Fibroblast of pulmonary artery (primary cell): ENCODE measurements at regions not wholly inside any gene's neighbourhood (a gene's known extent, or its start where the extent isn't known, plus 50 kb on each side); places are given as distances from the start of the nearest gene placed in this dataset.

ENCODE experiments used
- DNase-seq: peaks from one replicate; pipeline ENCODE4 v3.0.0-alpha.2; 2010; ENCODE audit warnings: low read depth
- H3K4me3 ChIP-seq: replicated peaks from 2 replicates; pipeline ENCODE4 v1.5.1; 2011; ENCODE audit warnings: low read depth, mild to moderate bottlenecking, control low read depth, low read length, moderate library complexity
- TF ChIP-seq, protein P1 (sequence below): IDR thresholded peaks from 2 replicates; pipeline ENCODE4 v1.5.1; 2011; ENCODE audit warnings: mild to moderate bottlenecking, control low read depth, low read length, inconsistent platforms; ENCODE audit errors: missing control alignments

DNA sequence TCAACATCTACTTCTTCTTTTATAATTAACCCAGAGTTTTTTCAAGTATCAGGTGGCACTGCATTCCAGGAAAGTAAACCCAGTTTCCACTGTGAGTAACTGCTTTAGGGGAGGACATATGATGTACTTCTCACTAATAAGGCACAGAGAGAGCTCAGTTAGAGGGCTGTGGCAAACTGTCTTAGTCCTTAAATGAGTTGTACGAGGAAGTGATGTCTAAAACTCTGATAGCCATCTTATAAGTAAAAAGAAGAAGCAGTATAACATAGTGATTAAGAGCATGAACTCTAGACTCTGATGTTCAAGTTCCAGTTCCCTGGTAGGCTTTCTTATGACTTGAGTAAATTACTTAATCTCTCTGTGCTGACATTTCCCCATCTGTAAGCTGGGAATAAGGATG is 58.7 kb upstream of the PTGS2 start:
- DNase-seq, result no peak
- TF ChIP-seq, protein P1, sequence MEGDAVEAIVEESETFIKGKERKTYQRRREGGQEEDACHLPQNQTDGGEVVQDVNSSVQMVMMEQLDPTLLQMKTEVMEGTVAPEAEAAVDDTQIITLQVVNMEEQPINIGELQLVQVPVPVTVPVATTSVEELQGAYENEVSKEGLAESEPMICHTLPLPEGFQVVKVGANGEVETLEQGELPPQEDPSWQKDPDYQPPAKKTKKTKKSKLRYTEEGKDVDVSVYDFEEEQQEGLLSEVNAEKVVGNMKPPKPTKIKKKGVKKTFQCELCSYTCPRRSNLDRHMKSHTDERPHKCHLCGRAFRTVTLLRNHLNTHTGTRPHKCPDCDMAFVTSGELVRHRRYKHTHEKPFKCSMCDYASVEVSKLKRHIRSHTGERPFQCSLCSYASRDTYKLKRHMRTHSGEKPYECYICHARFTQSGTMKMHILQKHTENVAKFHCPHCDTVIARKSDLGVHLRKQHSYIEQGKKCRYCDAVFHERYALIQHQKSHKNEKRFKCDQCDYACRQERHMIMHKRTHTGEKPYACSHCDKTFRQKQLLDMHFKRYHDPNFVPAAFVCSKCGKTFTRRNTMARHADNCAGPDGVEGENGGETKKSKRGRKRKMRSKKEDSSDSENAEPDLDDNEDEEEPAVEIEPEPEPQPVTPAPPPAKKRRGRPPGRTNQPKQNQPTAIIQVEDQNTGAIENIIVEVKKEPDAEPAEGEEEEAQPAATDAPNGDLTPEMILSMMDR, result no peak
- H3K4me3 ChIP-seq, result no peak overlapping the region

DNA sequence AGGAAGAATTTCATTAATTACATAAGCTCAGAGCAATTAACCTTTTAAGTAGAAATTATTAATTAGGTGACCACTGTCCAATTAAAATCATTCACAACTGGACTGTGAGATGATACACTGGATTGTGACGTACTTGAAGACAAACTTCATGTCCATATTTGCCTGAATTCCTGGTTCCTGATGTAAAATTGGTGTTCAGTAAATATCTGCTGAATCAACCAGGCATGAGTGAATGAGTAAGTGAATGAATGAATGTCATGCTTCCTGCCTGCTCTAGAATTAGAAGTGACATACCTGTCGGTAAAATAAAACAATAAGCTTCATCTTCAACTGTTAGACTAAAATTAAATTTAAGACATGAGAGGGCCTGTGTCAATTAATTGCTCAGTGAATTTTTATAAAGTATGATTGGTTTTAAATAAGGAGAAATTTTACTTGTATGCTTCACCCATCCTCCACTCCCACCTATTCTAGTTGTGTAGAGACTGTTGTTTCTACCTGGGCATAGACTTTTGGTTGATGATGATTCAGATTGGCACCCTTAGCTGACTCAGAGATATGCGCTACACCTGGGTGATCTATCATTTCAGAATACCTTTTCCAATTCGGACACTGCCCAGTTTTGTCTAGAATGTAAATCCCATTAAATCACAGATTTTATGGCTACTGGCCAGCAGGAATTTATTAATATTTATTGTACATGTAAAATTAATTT is 56.9 kb upstream of the PTGS2 start:
- H3K4me3 ChIP-seq, result no peak overlapping the region
- TF ChIP-seq, protein P1, result no peak
- no peak for DNase-seq

DNA sequence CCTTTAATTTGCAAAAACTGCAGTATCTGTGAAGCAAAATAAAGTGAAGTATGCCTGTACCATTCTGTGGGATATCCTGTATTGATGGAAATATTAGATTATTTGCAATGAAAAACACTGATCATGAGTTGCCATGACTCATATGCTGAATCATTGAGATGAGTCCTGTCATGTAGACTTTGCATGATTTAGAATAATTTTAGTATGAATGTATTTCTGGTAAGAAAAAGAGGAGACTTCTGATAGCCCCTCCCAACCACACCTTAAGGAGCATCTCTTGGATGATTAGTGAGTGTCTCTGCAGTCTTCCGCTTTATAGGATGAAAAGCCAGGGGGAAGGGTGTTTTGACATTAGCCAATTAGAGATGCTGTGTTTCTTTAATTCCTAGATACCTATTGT is 55.2 kb upstream of the PTGS2 start:
- no peak for DNase-seq
- TF ChIP-seq, protein P1, result no peak
- no peak overlapping the region for H3K4me3 ChIP-seq

DNA sequence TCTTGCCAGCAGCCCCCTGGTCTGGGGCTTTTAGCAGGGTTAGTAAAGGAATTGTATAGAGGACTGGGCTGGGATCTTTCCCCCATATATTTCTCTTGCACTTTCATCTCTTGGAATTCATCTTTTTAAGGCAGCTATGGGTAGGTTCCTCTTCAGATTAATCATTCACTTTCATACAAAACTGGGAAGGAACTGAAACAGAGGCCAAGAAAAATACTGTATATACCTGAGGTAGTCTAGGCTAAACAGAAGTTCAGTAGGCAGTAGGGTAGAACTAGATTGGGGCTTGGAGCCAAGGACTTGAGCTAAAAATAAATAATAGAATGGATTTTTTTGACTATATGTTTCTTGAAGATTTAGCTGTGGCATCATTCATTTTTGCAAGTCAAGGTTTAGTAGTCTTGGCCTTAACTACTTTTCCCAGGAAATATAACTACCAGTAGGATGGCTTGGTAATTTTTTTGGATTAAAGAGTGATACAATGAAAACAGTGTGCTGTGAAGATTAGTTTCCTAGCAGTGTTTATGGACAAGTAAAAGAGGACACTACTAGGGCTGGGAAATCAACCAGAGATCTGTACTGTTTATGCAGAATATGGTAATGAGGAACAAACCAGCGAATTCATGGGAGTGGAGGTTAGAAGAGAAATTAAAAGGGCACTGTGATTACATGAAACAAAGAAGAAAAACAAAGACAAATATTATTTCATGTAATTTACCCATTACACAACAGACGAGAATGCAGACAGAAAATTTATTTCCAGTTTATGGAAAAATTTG is 50.9 kb upstream of the PTGS2 start:
- no peak for DNase-seq
- TF ChIP-seq, protein P1, result no peak
- H3K4me3 ChIP-seq, result no peak overlapping the region
